Omental fat pad (tissue), 3 donors: ENCODE measurements at regions not wholly inside any gene's neighbourhood (a gene's known extent, or its start where the extent isn't known, plus 50 kb on each side); places are given as distances from the start of the nearest gene placed in this dataset.
"Not testable (repeated sequence)": the region's sequence is repeated elsewhere in the genome, so short reads cannot be mapped to it uniquely, and the experiment has no call there.

Source experiments
- ATAC-seq: fragments of 150-250 bp; one replicate; pipeline ENCODE4 v1.9.1; 2016; ENCODE audit warnings: mild to moderate bottlenecking, moderate library complexity; ENCODE audit not compliant: low FRiP score
- DNase-seq: peaks from one replicate; pipeline ENCODE4 v3.0.0-alpha.2; 2019; ENCODE audit warnings: low spot score
- CTCF ChIP-seq, 3 donors: fragments of 450-650 bp; IDR thresholded peaks; one replicate each; pipeline ENCODE4 v1.5.1; 2016 to 2017; ENCODE audit warnings: antibody characterized with exemption in 3 of 3, mild to moderate bottlenecking in 3 of 3, moderate library complexity in 2 of 3

DNA sequence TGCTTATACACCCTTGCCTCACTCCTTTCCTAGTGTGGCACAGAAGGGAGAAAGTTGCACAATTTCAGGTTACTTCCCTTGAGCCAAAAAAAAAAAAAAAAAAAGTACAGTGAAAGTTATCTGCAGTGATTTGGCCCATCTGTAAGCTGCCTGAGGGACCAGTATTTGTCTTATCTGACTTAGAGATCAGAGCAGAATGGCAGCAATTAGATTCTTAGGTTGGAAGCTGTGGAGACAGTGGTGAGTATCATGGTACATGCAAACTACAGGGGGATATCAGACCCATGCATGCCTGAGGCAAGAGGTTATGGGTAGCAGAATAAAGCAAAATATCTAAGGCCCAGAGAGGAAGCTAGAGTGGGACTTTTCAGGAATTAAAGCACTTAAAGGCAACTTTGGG lies 1070.7 kb upstream of the NOVA1 start:
- no peak for DNase-seq
- ATAC-seq = no peak
- no peak for TF ChIP-seq CTCF (IDR thresholded peaks at IDR 0.05)

DNA sequence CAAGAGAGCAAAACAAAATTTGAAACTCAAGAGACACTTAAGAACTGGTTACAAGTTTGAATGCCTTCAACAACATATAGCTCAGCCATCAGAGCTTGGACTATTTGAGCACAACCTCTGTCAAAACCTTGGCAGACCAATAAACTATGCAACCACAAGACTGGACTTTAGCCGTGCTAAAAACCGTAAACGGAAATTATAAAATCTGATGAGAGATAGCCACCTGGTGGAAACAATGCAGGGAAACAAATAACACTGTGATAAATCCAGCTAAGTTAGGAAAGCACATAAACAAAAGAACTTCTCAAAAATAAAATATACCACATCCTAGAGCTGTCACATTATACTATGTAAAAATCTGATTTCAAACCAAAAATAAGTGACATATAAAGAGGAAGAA lies 1074.2 kb upstream of the NOVA1 start:
- TF ChIP-seq CTCF (IDR thresholded peaks at IDR 0.05) = no peak
- no peak for ATAC-seq
- DNase-seq = no peak

GRCh38 chr14:27672811-27673737 lies 1075.2 kb upstream of the NOVA1 start:
- not testable (repeated sequence) for ATAC-seq, DNase-seq

DNA sequence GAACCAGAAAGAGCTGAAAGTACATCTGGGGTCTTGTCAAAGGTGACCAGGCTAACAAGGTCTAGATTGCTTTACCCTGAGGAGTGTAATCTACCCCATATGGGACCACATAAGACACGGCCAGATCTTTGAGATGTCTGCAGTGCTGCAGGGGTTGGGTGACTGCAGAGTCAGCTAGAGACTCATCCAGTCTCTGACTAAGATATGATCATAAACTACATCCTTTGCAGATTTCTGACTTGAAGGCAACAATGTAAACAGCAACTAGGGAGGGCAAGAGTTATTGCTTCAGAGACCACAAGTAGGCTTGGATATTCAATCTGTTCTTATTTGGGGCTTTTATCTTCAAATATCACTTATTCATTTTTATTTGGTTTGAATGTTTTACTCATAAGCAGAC lies 1080.5 kb upstream of the FOXG1 start:
- DNase-seq (no peak), ATAC-seq (no peak)
- no peak for TF ChIP-seq CTCF (IDR thresholded peaks at IDR 0.05)

- DNase-seq = no peak
- no peak for ATAC-seq
- no peak for TF ChIP-seq CTCF (IDR thresholded peaks at IDR 0.05)
Observed at GRCh38 chr14:27688841-27689444, 1077.6 kb upstream of the FOXG1 start.

- no peak for TF ChIP-seq CTCF (IDR thresholded peaks at IDR 0.05)
- DNase-seq (no peak), ATAC-seq (no peak)
Observed at GRCh38 chr14:27712364-27712763, 1054.2 kb upstream of the FOXG1 start.

DNA sequence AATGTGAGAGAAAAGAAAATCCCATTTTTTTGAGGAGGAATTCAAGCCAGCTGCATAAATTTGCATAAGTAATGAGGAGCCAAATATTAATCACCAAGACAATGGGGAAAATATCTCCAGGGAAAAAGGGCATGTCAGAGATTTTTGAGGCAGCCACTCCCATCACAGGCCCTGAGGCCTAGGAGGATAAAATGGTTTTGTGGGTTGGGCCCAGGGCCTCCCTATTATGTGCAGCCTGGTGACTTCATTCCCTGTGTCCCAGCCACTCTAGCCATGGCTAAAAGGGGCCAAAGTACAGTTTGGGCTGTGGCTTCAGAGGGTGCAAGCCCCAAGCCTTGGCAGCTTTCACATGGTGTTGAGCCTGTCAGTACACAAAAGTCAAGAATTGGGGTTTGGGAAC lies 1051.0 kb upstream of the FOXG1 start:
- no peak for TF ChIP-seq CTCF (IDR thresholded peaks at IDR 0.05)
- ATAC-seq = no peak
- DNase-seq = no peak
